IMR-90 (cell line): ENCODE measurements at regions not wholly inside any gene's neighbourhood (a gene's known extent, or its start where the extent isn't known, plus 50 kb on each side); places are given as distances from the start of the nearest gene placed in this dataset.

ENCODE experiments used
- ATAC-seq: fragments of 200-7000 bp; cut with Tn5 transposase; 2 replicates; pipeline ENCODE4 v1.9.1; 2020; ENCODE audit warnings: low read depth, mild to moderate bottlenecking, moderate library complexity
- BruUV-seq: library from RNA; stranded (reverse); fragments of 400-500 nt; replicated peaks from 2 replicates; lab custom pipeline; 2021; lab: Mats Ljungman, UMichigan
- CTCF ChIA-PET: fragments of 300-600 bp; formaldehyde crosslinking; extraction: SDS; loops from one replicate; lab custom pipeline; 2021; ENCODE audit warnings: antibody characterized with exemption; lab: Yijun Ruan, JAX
- POLR2A ChIA-PET: fragments of 300-600 bp; sonication (Branson Sonifier 250); formaldehyde crosslinking; loops from one replicate; lab custom pipeline; 2022; ENCODE audit warnings: antibody characterized with exemption; ENCODE audit not compliant: unreplicated experiment; lab: Charles Lee
- DNase-seq: peaks from one replicate; pipeline ENCODE4 v3.0.0; 2013
- H2AFZ ChIP-seq: replicated peaks from 2 replicates; pipeline ENCODE3; 2013; ENCODE audit warnings: low read length, mild to moderate bottlenecking; ENCODE audit not compliant: poor library complexity
- H2AK5ac ChIP-seq: 2 replicates; pipeline ENCODE4 v1.6.1; 2013; ENCODE audit warnings: low read depth, low read length, inconsistent platforms
- H2AK9ac ChIP-seq: replicated peaks from 2 replicates; pipeline ENCODE3; 2013; ENCODE audit warnings: mild to moderate bottlenecking, low read depth, low read length, moderate library complexity; ENCODE audit not compliant: poor library complexity
- H2BK120ac ChIP-seq: 2 replicates; pipeline ENCODE4 v1.6.1; 2013; ENCODE audit warnings: low read depth, low read length, inconsistent platforms
- H2BK15ac ChIP-seq: 3 replicates; pipeline ENCODE4 v1.6.1; 2013; ENCODE audit warnings: low read depth, low read length, inconsistent platforms
- H2BK20ac ChIP-seq: 2 replicates; pipeline ENCODE4 v1.6.1; 2013; ENCODE audit warnings: low read depth, mild to moderate bottlenecking, inconsistent platforms, low read length, moderate library complexity
- H2BK5ac ChIP-seq: 2 replicates; pipeline ENCODE4 v1.6.1; 2013; ENCODE audit warnings: mild to moderate bottlenecking, low read depth, low read length, inconsistent platforms; ENCODE audit not compliant: poor library complexity, severe bottlenecking
- H3K14ac ChIP-seq: replicated peaks from 2 replicates; pipeline ENCODE4 v1.6.1; 2013; ENCODE audit warnings: low read depth, low read length, inconsistent platforms
- H3K18ac ChIP-seq: 2 replicates; pipeline ENCODE4 v1.6.1; 2013; ENCODE audit warnings: low read depth, low read length, control low read depth
- H3K23ac ChIP-seq: 2 replicates; pipeline ENCODE4 v1.6.1; 2013; ENCODE audit warnings: low read depth, low read length, inconsistent platforms
- H3K27ac ChIP-seq: 2 replicates; pipeline ENCODE4 v1.5.1; 2013; ENCODE audit warnings: mild to moderate bottlenecking, control low read depth, low read length; ENCODE audit not compliant: insufficient read depth
- H3K27me3 ChIP-seq: 2 replicates; pipeline ENCODE4 v1.6.1; 2013; ENCODE audit warnings: low read length; ENCODE audit not compliant: control insufficient read depth, insufficient read depth
- H3K36me3 ChIP-seq: 2 replicates; pipeline ENCODE4 v1.6.1; 2013; ENCODE audit warnings: low read length, mixed read lengths; ENCODE audit not compliant: control insufficient read depth, insufficient read depth
- H3K4ac ChIP-seq: 2 replicates; pipeline ENCODE4 v1.6.1; 2013; ENCODE audit warnings: low read depth, low read length, inconsistent platforms
- H3K4me1 ChIP-seq: 2 replicates; pipeline ENCODE4 v1.6.1; 2013; ENCODE audit warnings: low read length, mixed read lengths; ENCODE audit not compliant: control insufficient read depth, insufficient read depth
- H3K4me2 ChIP-seq: 2 replicates; pipeline ENCODE4 v1.6.1; 2013; ENCODE audit warnings: low read depth, mild to moderate bottlenecking, control low read depth, low read length, moderate library complexity
- H3K4me3 ChIP-seq: 2 replicates; pipeline ENCODE4 v1.5.1; 2013; ENCODE audit warnings: low read depth, mild to moderate bottlenecking, control low read depth, low read length, moderate library complexity; ENCODE audit not compliant: insufficient read depth
- H3K56ac ChIP-seq: 2 replicates; pipeline ENCODE4 v1.6.1; 2013; ENCODE audit warnings: low read length, inconsistent platforms; ENCODE audit not compliant: insufficient read depth; ENCODE audit errors: extremely low read depth
- H3K79me1 ChIP-seq, 2 experiments: 2 replicates each; pipeline ENCODE4 v1.6.1; 2013; ENCODE audit warnings: low read length in 2 of 2, inconsistent platforms in 1 of 2, low read depth in 1 of 2
- H3K9ac ChIP-seq: 2 replicates; pipeline ENCODE4 v1.6.1; 2013; ENCODE audit warnings: low read depth, low read length, control low read depth
- H3K9me1 ChIP-seq: 2 replicates; pipeline ENCODE4 v1.6.1; 2013; ENCODE audit warnings: low read length, inconsistent platforms; ENCODE audit not compliant: insufficient read depth
- H3K9me3 ChIP-seq: 2 replicates; pipeline ENCODE4 v1.6.1; 2013; ENCODE audit warnings: low read length; ENCODE audit not compliant: control insufficient read depth, insufficient read depth
- H4K20me1 ChIP-seq: 2 replicates; pipeline ENCODE4 v1.6.1; 2013; ENCODE audit warnings: low read length, inconsistent platforms; ENCODE audit not compliant: insufficient read depth
- H4K5ac ChIP-seq: 2 replicates; pipeline ENCODE4 v1.6.1; 2013; ENCODE audit warnings: mild to moderate bottlenecking, low read depth, low read length, control low read depth
- H4K8ac ChIP-seq, 2 experiments: 2 replicates each; pipeline ENCODE4 v1.6.1; 2013; ENCODE audit warnings: low read depth in 2 of 2, low read length in 2 of 2, control low read depth in 1 of 2, inconsistent platforms in 1 of 2
- H4K91ac ChIP-seq: 2 replicates; pipeline ENCODE4 v1.6.1; 2013; ENCODE audit warnings: low read depth, low read length, inconsistent platforms; ENCODE audit not compliant: insufficient read depth
- BHLHE40 ChIP-seq: fragments of 150-350 bp; IDR thresholded peaks from 2 replicates; pipeline ENCODE4 v1.6.1; 2016; ENCODE audit warnings: mild to moderate bottlenecking, low read depth, low read length
- CEBPB ChIP-seq: IDR thresholded peaks from 2 replicates; pipeline ENCODE4 v1.6.1; 2012; ENCODE audit warnings: low read depth, low read length, improper control_type of control experiment
- CHD1 ChIP-seq: IDR thresholded peaks from 2 replicates; pipeline ENCODE4 v1.6.1; 2012; ENCODE audit warnings: low read depth, low read length, improper control_type of control experiment
- FOS ChIP-seq: fragments of 150-350 bp; IDR thresholded peaks from 2 replicates; pipeline ENCODE4 v1.6.1; 2016; ENCODE audit warnings: low read depth, low read length
- MAFK ChIP-seq: IDR thresholded peaks from 2 replicates; pipeline ENCODE4 v1.6.1; 2012; ENCODE audit warnings: low read depth, low read length, improper control_type of control experiment
- MAZ ChIP-seq: IDR thresholded peaks from 2 replicates; pipeline ENCODE4 v1.6.1; 2012; ENCODE audit warnings: low read depth, mild to moderate bottlenecking, low read length, improper control_type of control experiment, moderate library complexity, borderline replicate concordance
- MXI1 ChIP-seq: IDR thresholded peaks from 2 replicates; pipeline ENCODE4 v1.6.1; 2012; ENCODE audit warnings: low read depth, mild to moderate bottlenecking, low read length, moderate library complexity, borderline replicate concordance
- NFE2L2 ChIP-seq: fragments of 150-350 bp; IDR thresholded peaks from 2 replicates; pipeline ENCODE4 v1.6.1; 2016; ENCODE audit warnings: low read depth, mild to moderate bottlenecking, low read length
- POLR2A ChIP-seq: IDR thresholded peaks from 2 replicates; pipeline ENCODE4 v1.6.1; 2012; ENCODE audit warnings: mild to moderate bottlenecking, low read depth, low read length
- RAD21 ChIP-seq: IDR thresholded peaks from 2 replicates; pipeline ENCODE4 v1.6.1; 2012; ENCODE audit warnings: low read length, improper control_type of control experiment
- RCOR1 ChIP-seq: IDR thresholded peaks from 2 replicates; pipeline ENCODE4 v1.6.1; 2012; ENCODE audit warnings: mild to moderate bottlenecking, low read length, improper control_type of control experiment; ENCODE audit not compliant: insufficient replicate concordance
- RFX5 ChIP-seq: IDR thresholded peaks from 2 replicates; pipeline ENCODE4 v1.8.0; 2012; ENCODE audit warnings: low read depth, mild to moderate bottlenecking, low read length, moderate library complexity
- SMC3 ChIP-seq: fragments of 150-350 bp; IDR thresholded peaks from 2 replicates; pipeline ENCODE4 v1.6.1; 2016; ENCODE audit warnings: low read depth, mild to moderate bottlenecking, antibody characterized with exemption, low read length, moderate library complexity
- WGBS, 2 experiments: methylation state at CpG; one replicate each; pipeline versions ENCODE4 v1.1.5 to v1.1.7; 2013; ENCODE audit warnings: missing lambda C conversion rate in 2 of 2; ENCODE audit not compliant: insufficient read length in 1 of 2; ENCODE audit errors: extremely low coverage in 2 of 2; 5-methylcytosine and 5-hydroxymethylcytosine counted together
- dilution Hi-C: fragments of 300-500 bp; cut with HindIII; formaldehyde crosslinking; loops from one replicate; pipeline ENCODE4 v1.14.3; 2018; ENCODE audit warnings: low sequenced_read_pairs; ENCODE audit not compliant: unreplicated experiment
- in situ Hi-C: fragments of 300-500 bp; cut with MboI; formaldehyde crosslinking; loops from 3 replicates; pipeline ENCODE4 v1.14.3; 2019; ENCODE audit warnings: low sequenced_read_pairs, inconsistent platforms, mixed read lengths
- intact Hi-C: fragments of 100-400 bp; cut with micrococcal nuclease; formaldehyde crosslinking; loops from 2 replicates; pipeline ENCODE4 v1.10.0; 2022
- TF ChIP-seq, protein P1 (sequence below): conservative IDR thresholded peaks from 2 replicates; pipeline ENCODE4 v1.5.1; 2012; ENCODE audit warnings: mild to moderate bottlenecking, low read depth, low read length, improper control_type of control experiment
- TF ChIP-seq, protein P2 (sequence below): fragments of 150-350 bp; IDR thresholded peaks from 2 replicates; pipeline ENCODE4 v1.6.1; 2016; ENCODE audit warnings: low read depth, mild to moderate bottlenecking, low read length, moderate library complexity, borderline replicate concordance
- TF ChIP-seq, protein P3 (sequence below): fragments of 150-350 bp; IDR thresholded peaks from 2 replicates; pipeline ENCODE4 v1.6.1; 2017; ENCODE audit warnings: mild to moderate bottlenecking, antibody characterized with exemption, low read length, low read depth

DNA sequence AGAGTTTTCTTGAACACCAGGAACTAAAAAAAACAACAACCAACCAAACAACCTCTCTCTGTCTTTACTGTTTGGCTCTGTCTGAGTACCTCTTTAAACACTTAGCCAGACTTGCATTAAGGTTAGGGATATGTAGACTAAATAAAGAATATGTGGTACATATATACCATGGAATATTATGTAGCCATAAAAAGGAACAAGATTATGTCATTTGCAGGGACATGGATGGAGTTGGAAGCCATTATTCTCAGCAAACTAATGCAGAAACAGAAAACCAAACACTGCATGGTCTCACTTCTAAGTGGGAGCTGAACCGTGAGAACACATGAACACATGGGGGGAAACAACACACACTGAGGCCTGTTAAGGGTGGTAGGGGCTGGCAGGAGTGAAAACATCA lies 116.0 kb upstream of the ANTXRL start:
- no peak overlapping the region for H3K4ac ChIP-seq
- H3K14ac ChIP-seq, result no peak overlapping the region
- H4K5ac ChIP-seq, result no peak overlapping the region
- H3K18ac ChIP-seq, result no peak overlapping the region
- H3K56ac ChIP-seq, result no peak overlapping the region
- no peaks in the 10 kb centered on the region for H3K9me1 ChIP-seq
- H3K9me3 ChIP-seq, result no peaks in the 10 kb centered on the region
- dilution Hi-C loops (no loop called here), in situ Hi-C loops (no loop called here), intact Hi-C loops (no loop called here)
- H2BK120ac ChIP-seq, result no peak overlapping the region
- no peak overlapping the region for H3K9ac ChIP-seq
- H2AK5ac ChIP-seq, result no peak overlapping the region
- H3K4me3 ChIP-seq, result no peak overlapping the region
- H2BK5ac ChIP-seq, result no peak overlapping the region
- POLR2A ChIA-PET, result no interaction called here
- H3K4me1 ChIP-seq, result no peaks in the 10 kb centered on the region
- H2AFZ ChIP-seq, result no peak overlapping the region
- no peaks in the 10 kb centered on the region for H3K79me1 ChIP-seq
- CTCF ChIA-PET, result no interaction called here
- no peak overlapping the region for H4K8ac ChIP-seq
- no peak for TF ChIP-seq MXI1
- no peak for TF ChIP-seq RFX5
- TF ChIP-seq CEBPB, result no peak
- TF ChIP-seq, protein P1, sequence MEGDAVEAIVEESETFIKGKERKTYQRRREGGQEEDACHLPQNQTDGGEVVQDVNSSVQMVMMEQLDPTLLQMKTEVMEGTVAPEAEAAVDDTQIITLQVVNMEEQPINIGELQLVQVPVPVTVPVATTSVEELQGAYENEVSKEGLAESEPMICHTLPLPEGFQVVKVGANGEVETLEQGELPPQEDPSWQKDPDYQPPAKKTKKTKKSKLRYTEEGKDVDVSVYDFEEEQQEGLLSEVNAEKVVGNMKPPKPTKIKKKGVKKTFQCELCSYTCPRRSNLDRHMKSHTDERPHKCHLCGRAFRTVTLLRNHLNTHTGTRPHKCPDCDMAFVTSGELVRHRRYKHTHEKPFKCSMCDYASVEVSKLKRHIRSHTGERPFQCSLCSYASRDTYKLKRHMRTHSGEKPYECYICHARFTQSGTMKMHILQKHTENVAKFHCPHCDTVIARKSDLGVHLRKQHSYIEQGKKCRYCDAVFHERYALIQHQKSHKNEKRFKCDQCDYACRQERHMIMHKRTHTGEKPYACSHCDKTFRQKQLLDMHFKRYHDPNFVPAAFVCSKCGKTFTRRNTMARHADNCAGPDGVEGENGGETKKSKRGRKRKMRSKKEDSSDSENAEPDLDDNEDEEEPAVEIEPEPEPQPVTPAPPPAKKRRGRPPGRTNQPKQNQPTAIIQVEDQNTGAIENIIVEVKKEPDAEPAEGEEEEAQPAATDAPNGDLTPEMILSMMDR, result no peak
- TF ChIP-seq MAFK, result no peak
- no peak for TF ChIP-seq POLR2A
- no peak for TF ChIP-seq BHLHE40
- TF ChIP-seq RCOR1, result no peak
- TF ChIP-seq CHD1, result no peak
- TF ChIP-seq, protein P2, sequence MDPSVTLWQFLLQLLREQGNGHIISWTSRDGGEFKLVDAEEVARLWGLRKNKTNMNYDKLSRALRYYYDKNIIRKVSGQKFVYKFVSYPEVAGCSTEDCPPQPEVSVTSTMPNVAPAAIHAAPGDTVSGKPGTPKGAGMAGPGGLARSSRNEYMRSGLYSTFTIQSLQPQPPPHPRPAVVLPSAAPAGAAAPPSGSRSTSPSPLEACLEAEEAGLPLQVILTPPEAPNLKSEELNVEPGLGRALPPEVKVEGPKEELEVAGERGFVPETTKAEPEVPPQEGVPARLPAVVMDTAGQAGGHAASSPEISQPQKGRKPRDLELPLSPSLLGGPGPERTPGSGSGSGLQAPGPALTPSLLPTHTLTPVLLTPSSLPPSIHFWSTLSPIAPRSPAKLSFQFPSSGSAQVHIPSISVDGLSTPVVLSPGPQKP, result no peak
- no peak for TF ChIP-seq MAZ
- TF ChIP-seq, protein P3, sequence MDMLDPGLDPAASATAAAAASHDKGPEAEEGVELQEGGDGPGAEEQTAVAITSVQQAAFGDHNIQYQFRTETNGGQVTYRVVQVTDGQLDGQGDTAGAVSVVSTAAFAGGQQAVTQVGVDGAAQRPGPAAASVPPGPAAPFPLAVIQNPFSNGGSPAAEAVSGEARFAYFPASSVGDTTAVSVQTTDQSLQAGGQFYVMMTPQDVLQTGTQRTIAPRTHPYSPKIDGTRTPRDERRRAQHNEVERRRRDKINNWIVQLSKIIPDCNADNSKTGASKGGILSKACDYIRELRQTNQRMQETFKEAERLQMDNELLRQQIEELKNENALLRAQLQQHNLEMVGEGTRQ, result no peak
- no peak for TF ChIP-seq FOS
- TF ChIP-seq RAD21, result no peak
- no peak for TF ChIP-seq NFE2L2
- TF ChIP-seq SMC3, result no peak
- H3K23ac ChIP-seq, result no peak overlapping the region
- no peak overlapping the region for H4K91ac ChIP-seq
- BruUV-seq, result no TSS peak
- H3K4me2 ChIP-seq, result no peak overlapping the region
- ATAC-seq (no peak), DNase-seq (no peak)
- H3K27ac ChIP-seq, result no peak overlapping the region
- H2BK20ac ChIP-seq, result no peak overlapping the region
- no peak overlapping the region for H2BK15ac ChIP-seq
- no peaks in the 10 kb centered on the region for H4K20me1 ChIP-seq
- H2AK9ac ChIP-seq, result no peak overlapping the region
- no peaks in the 10 kb centered on the region for H3K36me3 ChIP-seq
- no CpG with 5 or more reads among the region's 1 CpG for WGBS, 2 experiments
- H3K27me3 ChIP-seq, result peaks cover 3% of the 10 kb centered on the region; the same call in 1 of the 2 replicates
